Neural progenitor cell (in vitro differentiated cells): ENCODE measurements at regions not wholly inside any gene's neighbourhood (a gene's known extent, or its start where the extent isn't known, plus 50 kb on each side); places are given as distances from the start of the nearest gene placed in this dataset.

ENCODE experiments used
- DNase-seq: peaks from one replicate; pipeline ENCODE4 v3.0.0-alpha.2; 2016; ENCODE audit warnings: low spot score
- H2AFZ ChIP-seq: fragments of 200-600 bp; sonication (generic); replicated peaks from 2 replicates; pipeline ENCODE4 v1.6.1; 2016; ENCODE audit warnings: antibody characterized with exemption
- H3F3A ChIP-seq: fragments of 200-600 bp; sonication (generic); 2 replicates; pipeline ENCODE4 v1.6.1; 2016; ENCODE audit warnings: antibody characterized with exemption, low read depth
- H3K27ac ChIP-seq: fragments of 200-600 bp; sonication (generic); 2 replicates; pipeline ENCODE4 v1.5.1; 2016; ENCODE audit warnings: mild to moderate bottlenecking
- H3K27me3 ChIP-seq: fragments of 200-600 bp; sonication (generic); 2 replicates; pipeline ENCODE4 v1.6.1; 2016; ENCODE audit warnings: mild to moderate bottlenecking, moderate library complexity
- H3K36me3 ChIP-seq: fragments of 200-600 bp; sonication (generic); 2 replicates; pipeline ENCODE4 v1.5.1; 2016
- H3K4me1 ChIP-seq: fragments of 200-600 bp; sonication (generic); 2 replicates; pipeline ENCODE4 v1.6.1; 2016; ENCODE audit warnings: mixed run types
- H3K4me2 ChIP-seq: fragments of 200-600 bp; sonication (generic); 2 replicates; pipeline ENCODE4 v1.6.1; 2016
- H3K4me3 ChIP-seq: fragments of 200-600 bp; sonication (generic); 2 replicates; pipeline ENCODE4 v1.5.1; 2016
- H3K79me2 ChIP-seq: fragments of 200-600 bp; sonication (generic); 2 replicates; pipeline ENCODE4 v1.6.1; 2016; ENCODE audit warnings: low read depth
- H3K9ac ChIP-seq: fragments of 200-600 bp; sonication (generic); 2 replicates; pipeline ENCODE4 v1.6.1; 2016
- H3K9me3 ChIP-seq: fragments of 200-600 bp; sonication (generic); 2 replicates; pipeline ENCODE4 v1.5.1; 2016; ENCODE audit warnings: low read depth
- H4K20me1 ChIP-seq: fragments of 200-600 bp; sonication (generic); 2 replicates; pipeline ENCODE4 v1.6.1; 2016; ENCODE audit warnings: low read depth
- H3K27ac Mint-ChIP-seq: 3 replicates; pipeline ENCODE4 v1.8.0; 2021; ENCODE audit warnings: mixed read lengths
- H3K27me3 Mint-ChIP-seq: 2 replicates; pipeline ENCODE4 v1.8.0; 2022; ENCODE audit warnings: low read depth, mild to moderate bottlenecking, inconsistent platforms, moderate library complexity, mixed read lengths; ENCODE audit not compliant: insufficient read depth
- H3K36me3 Mint-ChIP-seq: 3 replicates; pipeline ENCODE4 v1.8.0; 2021; ENCODE audit warnings: mixed read lengths
- H3K4me1 Mint-ChIP-seq: 3 replicates; pipeline ENCODE4 v1.8.0; 2021; ENCODE audit warnings: mixed read lengths
- H3K4me3 Mint-ChIP-seq: 3 replicates; pipeline ENCODE4 v1.8.0; 2021; ENCODE audit warnings: mild to moderate bottlenecking, moderate library complexity, mixed read lengths
- H3K9me3 Mint-ChIP-seq: 3 replicates; pipeline ENCODE4 v1.8.0; 2020; ENCODE audit warnings: mixed read lengths
- CTCF ChIP-seq: fragments of 200-600 bp; sonication (generic); IDR thresholded peaks from 2 replicates; pipeline ENCODE4 v1.5.1; 2017; ENCODE audit warnings: antibody characterized with exemption, mild to moderate bottlenecking
- EZH2 ChIP-seq: fragments of 200-600 bp; sonication (generic); IDR thresholded peaks from 2 replicates; pipeline ENCODE4 v1.6.1; 2017; ENCODE audit warnings: antibody characterized with exemption, mild to moderate bottlenecking, moderate library complexity
- EZH2phosphoT487 ChIP-seq: fragments of 200-600 bp; sonication (generic); IDR thresholded peaks from 2 replicates; pipeline ENCODE4 v1.6.1; 2017; ENCODE audit warnings: antibody characterized with exemption

DNA sequence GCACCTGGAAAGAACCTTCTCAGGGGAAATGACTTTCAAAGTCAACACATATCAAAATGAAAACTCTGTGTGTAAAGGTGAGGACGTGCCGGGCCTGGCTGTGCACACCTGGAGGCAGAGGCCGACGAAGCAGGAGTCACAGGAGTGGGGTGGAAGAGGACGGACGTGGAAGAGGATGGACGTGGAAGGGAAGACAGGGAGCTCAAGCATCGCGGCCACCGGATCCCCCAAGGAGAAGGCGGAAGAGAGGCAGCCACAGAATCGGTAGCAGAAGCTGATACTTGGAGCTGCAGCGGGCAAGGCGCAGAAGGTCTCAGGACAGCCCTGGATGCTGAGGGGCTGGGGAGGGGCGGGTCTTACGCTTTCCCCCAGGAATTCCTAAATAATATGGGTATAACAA, 519.8 kb downstream of the BRD1 start:
- DNase-seq: no peak
- Mint-ChIP-seq H3K36me3 (no peaks in the 10 kb centered on the region), H3K9me3 (no peaks in the 10 kb centered on the region), H3K27ac (no peak overlapping the region), H3K27me3 (peaks cover 6% of the 10 kb centered on the region), H3K4me3 (no peak overlapping the region), H3K4me1 (no peaks in the 10 kb centered on the region)
- Histone ChIP-seq H3K4me1 (peaks cover 3% of the 10 kb centered on the region), H3K9me3 (no peaks in the 10 kb centered on the region), H3K9ac (no peak overlapping the region), H3K4me3 (no peak overlapping the region), H3K4me2 (no peak overlapping the region), H3F3A (no peaks in the 10 kb centered on the region), H3K36me3 (no peaks in the 10 kb centered on the region), H3K27me3 (no peaks in the 10 kb centered on the region), H4K20me1 (no peaks in the 10 kb centered on the region), H3K27ac (no peak overlapping the region), H2AFZ (no peak overlapping the region), H3K79me2 (no peaks in the 10 kb centered on the region)
- no peak for TF ChIP-seq EZH2phosphoT487
- TF ChIP-seq CTCF: no peak
- no peak for TF ChIP-seq EZH2

DNA sequence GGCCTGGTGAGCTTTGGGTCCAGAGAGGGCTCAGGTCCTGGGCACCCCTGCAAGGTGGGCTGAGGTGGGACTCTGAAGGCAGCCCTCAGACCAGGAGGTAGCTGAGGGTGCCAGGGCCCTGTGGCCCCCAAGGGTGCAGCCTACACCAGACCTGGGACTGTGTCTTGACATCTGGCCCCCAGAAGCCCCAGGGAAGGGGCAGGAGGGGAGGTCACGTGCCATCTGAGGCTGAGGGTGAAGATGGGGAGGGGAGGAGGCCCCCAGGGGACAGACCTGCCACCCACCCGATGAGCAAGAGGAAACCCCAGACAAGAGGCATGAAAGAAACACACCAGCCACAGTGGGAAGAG, 520.2 kb downstream of the BRD1 start:
- no peaks in the 10 kb centered on the region for H3K36me3 Mint-ChIP-seq
- no peaks in the 10 kb centered on the region for H4K20me1 ChIP-seq
- no peaks in the 10 kb centered on the region for H3K27me3 ChIP-seq
- H3K27ac Mint-ChIP-seq: no peak overlapping the region
- no peak for TF ChIP-seq EZH2phosphoT487
- no peak for TF ChIP-seq CTCF
- no peak for TF ChIP-seq EZH2
- no peak overlapping the region for H3K4me3 Mint-ChIP-seq
- no peaks in the 10 kb centered on the region for H3K4me1 Mint-ChIP-seq
- H3K27ac ChIP-seq: no peak overlapping the region
- no peak overlapping the region for H3K9ac ChIP-seq
- H3K27me3 Mint-ChIP-seq: peaks cover 6% of the 10 kb centered on the region
- no peak overlapping the region for H2AFZ ChIP-seq
- H3K4me2 ChIP-seq: no peak overlapping the region
- peaks cover 3% of the 10 kb centered on the region for H3K4me1 ChIP-seq
- no peaks in the 10 kb centered on the region for H3K9me3 Mint-ChIP-seq
- no peaks in the 10 kb centered on the region for H3K9me3 ChIP-seq
- no peaks in the 10 kb centered on the region for H3F3A ChIP-seq
- no peak for DNase-seq
- H3K36me3 ChIP-seq: no peaks in the 10 kb centered on the region
- no peaks in the 10 kb centered on the region for H3K79me2 ChIP-seq
- no peak overlapping the region for H3K4me3 ChIP-seq

DNA sequence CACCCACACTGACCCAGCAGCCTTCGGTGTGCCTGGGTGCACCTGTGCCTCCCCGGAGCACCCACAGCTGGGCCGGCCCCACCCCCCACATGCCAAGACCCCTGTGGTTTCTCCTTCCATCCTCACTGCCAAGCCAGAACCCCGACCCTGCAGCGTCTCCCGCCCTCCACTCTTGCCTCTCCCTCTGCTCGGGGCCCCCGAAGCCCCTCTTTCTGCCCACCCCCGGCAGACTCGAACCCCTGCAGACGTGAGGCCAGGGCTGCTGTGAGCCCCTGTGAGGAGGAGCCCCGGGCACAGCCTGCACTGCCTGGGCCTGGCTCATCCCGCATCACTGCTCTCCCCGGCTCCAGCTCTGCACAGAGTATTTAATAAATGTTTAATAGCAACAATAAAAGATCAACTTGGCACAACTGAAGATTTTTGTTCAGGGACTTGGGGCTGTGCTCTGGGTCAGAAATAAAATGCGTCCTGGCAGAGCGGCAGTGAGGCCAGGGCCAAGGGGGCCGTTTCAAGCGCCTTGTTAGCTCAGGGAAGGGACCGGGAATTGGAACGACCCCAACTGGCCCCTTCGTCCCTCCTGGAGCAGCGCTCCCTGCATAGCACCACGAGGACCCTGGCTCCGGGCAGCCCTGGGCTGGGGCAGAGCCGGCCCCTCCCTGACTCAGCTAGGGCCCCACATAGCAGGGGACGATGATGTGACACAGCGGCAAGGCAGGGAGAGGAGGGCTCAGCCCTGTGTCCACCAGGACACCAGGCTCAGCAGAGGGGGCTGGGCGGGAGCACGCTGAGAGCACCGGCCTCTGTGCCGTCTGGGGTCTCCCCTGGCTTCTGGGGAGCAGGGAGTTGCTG, 520.8 kb downstream of the BRD1 start:
- no peaks in the 10 kb centered on the region for H3F3A ChIP-seq
- DNase-seq: no peak

More for the DNA sequence above, 520.8 kb downstream of the BRD1 start:
- H3K9me3 ChIP-seq: no peaks in the 10 kb centered on the region
- no peak overlapping the region for H3K9ac ChIP-seq
- H3K4me3 ChIP-seq: no peak overlapping the region
- no peaks in the 10 kb centered on the region for H3K4me1 Mint-ChIP-seq
- no peak overlapping the region for H3K4me2 ChIP-seq
- peak overlapping the region; percentile 79 for H3K27ac Mint-ChIP-seq
- no peaks in the 10 kb centered on the region for H3K79me2 ChIP-seq
- no peak overlapping the region for H3K4me3 Mint-ChIP-seq
- no peaks in the 10 kb centered on the region for H3K36me3 ChIP-seq
- H3K4me1 ChIP-seq: peaks cover 3% of the 10 kb centered on the region
- TF ChIP-seq EZH2 (no peak), EZH2phosphoT487 (no peak), CTCF (no peak)
- H3K27me3 Mint-ChIP-seq: peaks cover 4% of the 10 kb centered on the region
- H4K20me1 ChIP-seq: no peaks in the 10 kb centered on the region
- no peak overlapping the region for H3K27ac ChIP-seq
- H3K9me3 Mint-ChIP-seq: no peaks in the 10 kb centered on the region
- H3K27me3 ChIP-seq: no peaks in the 10 kb centered on the region
- H2AFZ ChIP-seq: no peak overlapping the region
- H3K36me3 Mint-ChIP-seq: no peaks in the 10 kb centered on the region
